ENCODE measurements at regions not wholly inside any gene's neighbourhood (a gene's known extent, or its start where the extent isn't known, plus 50 kb on each side); places are given as distances from the start of the nearest gene placed in this dataset.
A peak's percentile ranks its signal among the peaks of the same experiment; 100 is the strongest.

DNA sequence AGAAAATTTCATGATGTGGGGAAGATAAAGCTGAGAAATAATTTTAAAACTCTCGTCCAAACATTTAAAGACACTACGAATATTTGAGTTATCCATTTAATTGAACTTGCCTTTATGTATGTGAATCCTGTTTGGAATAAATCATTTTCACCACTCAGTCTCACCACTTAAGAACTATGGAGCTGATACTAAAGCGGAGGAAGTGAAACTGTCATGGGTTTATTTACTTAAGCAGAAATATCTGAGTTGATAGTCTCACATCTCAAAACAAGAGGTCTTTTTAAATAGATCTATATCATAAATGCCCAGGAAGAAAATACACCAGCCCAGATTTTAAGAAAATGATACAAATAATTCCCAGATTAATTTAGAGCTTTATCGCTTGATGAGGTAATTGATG, 532.4 kb downstream of the ZNF804A start:
- Mint-ChIP-seq H3K9me3 (peaks cover 3% of the 10 kb centered on the region), H3K27me3 (no peaks in the 10 kb centered on the region), H3K4me3 (no peak overlapping the region), H3K27ac (no peak overlapping the region), H3K4me1 (no peaks in the 10 kb centered on the region), H3K36me3 (no peaks in the 10 kb centered on the region)
- ATAC-seq = no peak

DNA sequence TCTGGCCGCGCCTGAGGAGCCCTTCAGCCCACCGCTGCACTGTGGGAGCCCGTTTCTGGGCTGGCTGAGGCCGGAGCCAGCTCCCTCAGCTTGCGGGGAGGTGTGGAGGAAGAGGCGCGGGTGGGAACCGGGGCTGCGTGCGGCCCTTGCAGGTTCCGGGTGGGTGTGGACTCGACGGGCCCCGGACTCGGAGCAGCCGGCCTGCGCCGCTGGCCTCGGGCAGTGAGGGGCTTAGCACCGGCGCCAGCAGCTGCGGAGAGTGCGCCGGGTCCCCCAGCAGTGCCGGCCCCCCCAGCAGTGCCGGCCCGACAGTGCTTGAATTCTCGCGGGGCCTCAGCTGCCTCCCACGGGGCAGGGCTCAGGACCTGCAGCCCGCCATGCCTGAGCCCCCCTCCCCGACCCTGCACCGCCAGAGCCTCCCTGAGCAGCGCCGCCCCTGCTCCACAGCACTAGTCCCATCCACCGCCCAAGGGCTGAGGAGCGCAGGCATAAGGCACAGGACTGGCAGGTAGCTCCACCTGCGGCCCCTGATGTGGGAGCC, 534.2 kb downstream of the ZNF804A start:
- Mint-ChIP-seq H3K36me3 (no peaks in the 10 kb centered on the region), H3K27me3 (no peaks in the 10 kb centered on the region), H3K4me3 (no peak overlapping the region), H3K27ac (no peak overlapping the region), H3K4me1 (no peaks in the 10 kb centered on the region), H3K9me3 (peaks cover 3% of the 10 kb centered on the region)
- ATAC-seq = peak; percentile 41

DNA sequence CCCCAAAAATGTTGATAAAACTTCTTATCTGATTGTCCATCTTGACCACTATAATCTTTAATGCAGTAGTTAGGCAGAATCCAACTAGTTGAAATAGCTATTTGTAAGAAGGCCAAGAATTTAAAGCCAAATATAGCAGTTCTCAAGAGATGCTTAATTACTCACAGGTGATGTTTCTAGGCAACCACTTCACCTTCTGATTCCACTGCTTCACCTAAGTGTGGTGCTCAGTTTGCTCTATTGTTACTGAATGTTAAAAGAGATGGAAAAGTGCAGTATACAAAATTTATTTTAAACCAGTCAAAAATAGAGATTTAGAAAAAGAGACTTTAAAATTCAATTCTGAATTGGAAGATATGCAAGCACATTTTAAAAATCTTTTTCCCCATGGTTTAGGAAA, 539.4 kb downstream of the ZNF804A start:
- H3K27ac Mint-ChIP-seq = no peak overlapping the region
- peaks cover 5% of the 10 kb centered on the region for H3K9me3 Mint-ChIP-seq
- no peaks in the 10 kb centered on the region for H3K4me1 Mint-ChIP-seq
- ATAC-seq = no peak
- H3K36me3 Mint-ChIP-seq = no peaks in the 10 kb centered on the region
- H3K4me3 Mint-ChIP-seq = no peak overlapping the region
- H3K27me3 Mint-ChIP-seq = no peaks in the 10 kb centered on the region

DNA sequence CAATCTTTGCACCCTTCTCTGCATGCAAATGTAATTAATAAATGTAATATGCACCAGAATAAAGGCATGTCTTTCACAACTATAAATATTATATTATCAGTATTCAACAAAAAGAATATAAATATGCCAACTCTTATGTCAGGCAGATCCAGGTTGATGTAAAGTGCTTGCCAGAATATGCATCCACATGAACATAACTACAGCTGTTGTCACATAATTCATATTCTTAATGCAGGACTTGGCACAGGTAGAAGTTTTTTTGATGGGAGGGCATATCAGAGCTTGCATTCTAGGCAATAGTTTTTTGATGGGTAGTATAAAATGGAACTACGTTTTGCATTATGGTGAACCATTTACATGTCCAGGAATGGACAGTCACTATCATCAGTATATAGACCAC, 544.3 kb downstream of the ZNF804A start:
- Mint-ChIP-seq H3K36me3 (no peaks in the 10 kb centered on the region), H3K4me3 (no peak overlapping the region), H3K4me1 (no peaks in the 10 kb centered on the region), H3K27me3 (no peaks in the 10 kb centered on the region), H3K27ac (no peak overlapping the region), H3K9me3 (peaks cover 5% of the 10 kb centered on the region)
- ATAC-seq = no peak

DNA sequence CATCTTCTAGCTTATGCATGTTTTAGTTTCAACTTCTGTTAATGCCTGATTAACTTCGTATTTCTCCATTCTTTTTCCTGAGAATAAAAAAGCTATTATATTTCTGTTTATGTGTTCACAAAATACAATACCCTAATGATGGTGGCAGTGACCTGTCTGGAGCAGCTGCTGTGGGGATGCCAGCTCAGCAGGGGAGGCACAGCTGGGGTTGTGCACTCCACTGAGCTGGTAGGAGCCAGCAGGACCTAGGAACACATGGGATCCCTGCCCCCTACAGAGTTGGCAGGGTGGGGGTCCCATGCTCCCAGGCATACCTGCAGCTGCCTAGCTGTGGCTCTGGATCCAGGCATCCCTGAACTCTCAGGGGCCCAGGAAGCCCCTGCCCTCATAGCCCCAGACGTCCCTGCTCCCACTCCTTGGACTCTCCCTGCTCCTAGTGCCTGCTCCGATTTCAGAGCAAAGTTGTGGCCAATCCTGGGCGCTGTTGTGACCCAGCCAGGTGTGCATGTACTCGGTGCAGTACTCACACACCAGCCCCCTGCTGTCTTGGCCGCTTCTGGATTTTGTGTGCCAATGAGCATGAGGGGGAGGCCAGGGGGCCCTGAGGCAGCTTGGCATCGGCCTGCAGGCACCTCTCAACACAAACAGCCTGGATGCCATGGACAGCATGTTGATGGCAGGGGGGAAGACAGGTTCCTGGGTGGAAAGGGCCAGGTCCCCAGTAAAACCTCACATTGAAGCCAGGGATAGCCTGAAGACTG, 546.0 kb downstream of the ZNF804A start:
- ATAC-seq = peak; percentile 53
- H3K9me3 Mint-ChIP-seq = peaks cover 5% of the 10 kb centered on the region
- H3K4me1 Mint-ChIP-seq = no peaks in the 10 kb centered on the region
- H3K36me3 Mint-ChIP-seq = no peaks in the 10 kb centered on the region
- H3K27me3 Mint-ChIP-seq = no peaks in the 10 kb centered on the region
- H3K27ac Mint-ChIP-seq = no peak overlapping the region
- no peak overlapping the region for H3K4me3 Mint-ChIP-seq

DNA sequence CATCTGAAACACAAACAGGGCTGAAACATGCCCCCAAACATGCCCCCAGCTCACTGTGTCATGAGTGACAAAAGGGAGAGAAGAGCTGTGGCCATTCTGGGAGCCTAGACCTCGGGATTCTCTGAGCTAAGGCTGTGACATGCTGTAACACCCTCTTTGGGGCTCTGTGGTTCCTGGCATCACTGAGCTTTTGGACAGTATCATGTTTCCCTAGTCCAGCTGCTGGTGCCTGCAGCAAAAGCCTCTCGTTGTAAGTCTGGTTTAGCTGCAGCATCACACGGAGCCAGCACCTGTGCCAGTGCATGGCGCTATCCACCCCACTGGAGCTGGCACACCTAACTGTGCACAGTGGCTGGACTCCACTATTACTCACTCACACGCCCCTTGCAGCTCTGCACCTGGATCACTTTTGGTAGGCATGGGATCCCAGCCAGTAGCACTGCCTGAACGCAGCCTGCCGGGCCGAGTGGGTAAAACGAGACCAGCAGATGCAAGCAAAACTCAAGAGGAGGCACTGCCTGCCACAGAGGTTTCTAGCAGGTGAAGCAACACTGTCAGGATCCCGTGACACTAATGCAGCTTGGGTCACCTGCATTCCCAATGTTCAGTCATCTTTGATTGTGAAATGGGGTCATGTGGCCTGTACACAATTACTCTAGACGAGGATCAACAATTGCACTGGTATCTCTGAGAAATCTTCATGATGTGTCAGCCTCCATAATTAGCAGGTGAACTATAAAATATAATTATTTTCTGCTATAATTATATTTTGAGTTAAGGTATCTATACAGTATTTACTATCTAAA, 547.2 kb downstream of the ZNF804A start:
- H3K27me3 Mint-ChIP-seq = no peaks in the 10 kb centered on the region
- H3K4me1 Mint-ChIP-seq = no peaks in the 10 kb centered on the region
- H3K9me3 Mint-ChIP-seq = peaks cover 3% of the 10 kb centered on the region
- H3K4me3 Mint-ChIP-seq = no peak overlapping the region
- H3K36me3 Mint-ChIP-seq = no peaks in the 10 kb centered on the region
- ATAC-seq = peak; percentile 43
- no peak overlapping the region for H3K27ac Mint-ChIP-seq

DNA sequence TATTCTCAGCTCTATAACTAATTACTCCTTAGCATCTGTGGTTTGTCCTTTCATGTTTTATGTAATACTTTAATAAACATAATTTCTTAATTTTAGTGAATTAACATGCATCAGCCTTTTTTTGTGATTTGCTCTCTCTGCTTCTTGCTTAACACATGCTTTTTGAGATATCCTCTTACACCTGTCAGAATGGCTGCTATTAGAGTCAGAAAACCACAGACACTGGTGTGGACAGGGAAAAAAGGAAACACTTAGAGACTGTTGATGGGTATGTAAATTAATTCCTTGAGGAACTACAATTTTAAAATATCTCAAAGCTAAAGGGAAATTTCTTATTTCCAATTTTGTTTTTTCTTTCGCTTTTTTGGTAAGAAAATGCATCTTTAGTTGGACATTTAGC, 549.0 kb downstream of the ZNF804A start:
- no peak overlapping the region for H3K27ac Mint-ChIP-seq

DNA sequence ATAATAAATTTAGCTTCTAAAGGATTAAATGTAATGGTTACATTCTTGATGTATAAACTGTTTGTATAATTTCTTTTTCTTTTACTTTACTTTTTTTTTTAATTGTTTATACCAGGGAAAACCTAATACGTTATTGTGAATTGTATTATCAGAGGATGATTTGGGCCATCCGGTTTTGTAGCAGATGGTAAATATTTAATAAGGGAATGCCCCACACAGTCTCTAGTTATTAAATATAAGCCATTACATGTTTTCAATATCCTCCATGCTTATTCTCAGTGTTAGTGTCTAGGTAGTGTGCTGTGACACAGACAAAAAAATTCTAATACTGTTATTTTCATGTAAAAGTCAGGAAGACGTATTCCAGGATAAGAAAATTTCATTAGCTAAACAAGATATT, 553.9 kb downstream of the ZNF804A start:
- no peak overlapping the region for H3K27ac Mint-ChIP-seq
- ATAC-seq = no peak
- no peaks in the 10 kb centered on the region for H3K36me3 Mint-ChIP-seq
- H3K27me3 Mint-ChIP-seq = no peaks in the 10 kb centered on the region
- H3K9me3 Mint-ChIP-seq = no peaks in the 10 kb centered on the region
- H3K4me1 Mint-ChIP-seq = no peaks in the 10 kb centered on the region
- H3K4me3 Mint-ChIP-seq = no peak overlapping the region

More for the DNA sequence above, 549.0 kb downstream of the ZNF804A start:
- no peaks in the 10 kb centered on the region for H3K27me3 Mint-ChIP-seq
- ATAC-seq = no peak
- H3K4me1 Mint-ChIP-seq = no peaks in the 10 kb centered on the region
- H3K36me3 Mint-ChIP-seq = no peaks in the 10 kb centered on the region
- no peaks in the 10 kb centered on the region for H3K9me3 Mint-ChIP-seq
- no peak overlapping the region for H3K4me3 Mint-ChIP-seq

DNA sequence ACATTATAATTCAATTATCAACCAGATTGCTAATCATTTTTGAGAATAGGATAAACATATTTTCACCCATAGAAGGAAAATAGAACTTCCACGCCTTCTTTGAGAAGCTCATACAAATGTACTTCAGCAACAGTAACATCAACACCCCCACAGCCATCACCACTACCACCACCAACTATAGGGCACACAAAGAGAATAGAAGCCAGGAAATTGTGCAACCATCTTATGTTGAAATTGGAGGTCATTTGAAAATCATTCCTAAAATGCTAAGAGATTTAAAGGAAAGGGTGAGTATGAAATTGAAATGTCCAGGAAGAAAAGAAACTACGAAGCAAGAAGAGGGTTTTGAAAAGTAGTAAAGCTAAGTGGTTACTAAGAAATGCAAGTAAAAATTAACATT, 563.4 kb downstream of the ZNF804A start:
- Mint-ChIP-seq H3K4me1 (no peaks in the 10 kb centered on the region), H3K27ac (no peak overlapping the region), H3K36me3 (no peaks in the 10 kb centered on the region), H3K9me3 (peaks cover 10% of the 10 kb centered on the region), H3K4me3 (no peak overlapping the region), H3K27me3 (no peaks in the 10 kb centered on the region)
- ATAC-seq = no peak

DNA sequence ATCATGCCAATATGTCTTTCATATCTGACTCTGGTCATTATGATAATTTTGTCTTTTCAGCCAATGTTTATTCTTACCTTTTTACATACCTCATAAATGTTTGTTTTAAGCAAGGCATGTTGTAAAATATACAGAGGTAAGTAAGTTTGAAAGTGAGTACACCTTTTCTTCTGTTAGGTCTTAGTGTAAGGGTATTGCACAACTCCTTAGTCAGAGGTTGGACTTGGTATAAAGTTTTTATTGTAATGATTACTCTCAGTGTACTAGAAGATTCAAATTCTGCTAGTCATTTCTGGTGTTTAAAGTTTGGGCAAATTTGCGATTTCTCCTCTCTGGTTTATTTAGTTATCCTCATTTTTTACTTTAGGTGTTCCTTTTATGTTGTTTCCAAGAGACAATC, 564.3 kb upstream of the FSIP2 start:
- no peak overlapping the region for H3K4me3 Mint-ChIP-seq
- ATAC-seq = no peak
- no peaks in the 10 kb centered on the region for H3K27me3 Mint-ChIP-seq
- H3K36me3 Mint-ChIP-seq = no peaks in the 10 kb centered on the region
- no peaks in the 10 kb centered on the region for H3K4me1 Mint-ChIP-seq
- H3K9me3 Mint-ChIP-seq = peaks cover 2% of the 10 kb centered on the region
- H3K27ac Mint-ChIP-seq = no peak overlapping the region

DNA sequence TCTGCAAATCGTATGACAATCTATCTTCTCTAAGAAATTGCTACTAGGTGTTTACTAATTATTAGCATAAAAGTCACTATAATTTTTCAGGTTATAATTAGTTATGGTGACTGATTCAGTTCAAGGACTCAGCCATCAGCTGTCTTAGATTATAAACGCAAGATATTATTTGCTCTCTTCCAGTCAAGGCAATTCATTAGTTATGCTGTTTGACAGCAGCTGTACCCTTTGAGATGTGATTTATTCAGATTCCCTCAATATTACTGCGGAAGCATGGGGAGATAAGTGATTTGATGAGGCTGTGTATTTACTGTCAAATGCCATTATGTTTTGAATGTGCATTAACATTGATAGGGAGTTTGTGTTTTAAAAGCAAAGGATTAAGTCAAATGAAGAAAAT, 558.9 kb upstream of the FSIP2 start:
- Mint-ChIP-seq H3K27ac (no peak overlapping the region), H3K9me3 (no peaks in the 10 kb centered on the region), H3K4me3 (no peak overlapping the region), H3K27me3 (no peaks in the 10 kb centered on the region), H3K4me1 (no peaks in the 10 kb centered on the region), H3K36me3 (no peaks in the 10 kb centered on the region)
- ATAC-seq = no peak

DNA sequence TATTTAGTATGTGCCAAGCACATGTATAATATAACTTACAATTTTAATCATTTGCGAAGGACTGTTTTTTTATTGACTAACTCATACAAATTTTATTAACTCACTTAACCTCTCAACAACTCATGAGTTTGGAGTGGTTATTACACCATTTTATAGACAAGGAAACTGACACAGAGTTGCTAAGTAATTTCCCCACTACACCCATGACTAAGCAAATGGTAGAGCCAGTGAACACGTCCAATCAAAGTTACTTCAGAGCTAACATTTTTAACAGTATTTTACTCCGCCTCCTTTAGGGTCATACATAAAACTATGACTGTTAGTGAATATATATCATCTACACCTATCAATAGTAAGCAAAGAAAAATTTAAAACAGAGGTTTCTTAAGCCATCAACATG, 556.7 kb upstream of the FSIP2 start:
- ATAC-seq = no peak
- Mint-ChIP-seq H3K36me3 (no peaks in the 10 kb centered on the region), H3K4me3 (no peak overlapping the region), H3K9me3 (no peaks in the 10 kb centered on the region), H3K27ac (no peak overlapping the region), H3K4me1 (no peaks in the 10 kb centered on the region), H3K27me3 (no peaks in the 10 kb centered on the region)

DNA sequence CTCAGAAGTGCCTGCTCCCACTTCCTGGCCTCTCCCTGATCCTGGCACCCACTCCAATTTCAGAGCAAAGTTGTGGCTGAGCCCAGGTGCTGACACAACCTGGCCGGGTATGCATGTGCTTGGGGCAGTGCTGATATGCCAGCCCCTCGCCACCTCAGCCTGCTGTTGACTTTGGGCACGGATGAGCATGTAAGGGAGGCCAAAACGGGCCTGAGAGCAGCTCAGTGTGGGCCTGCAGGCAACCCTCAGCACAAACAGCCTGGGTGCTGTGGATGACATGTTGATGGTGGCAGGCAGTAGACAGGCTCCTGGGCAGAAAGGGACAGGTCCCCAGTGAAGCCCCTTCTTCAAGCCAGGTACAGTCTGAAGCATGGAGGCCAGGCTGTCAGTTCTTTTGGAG, 553.6 kb upstream of the FSIP2 start:
- peak; percentile 18 for ATAC-seq
- Mint-ChIP-seq H3K4me3 (no peak overlapping the region), H3K27ac (no peak overlapping the region), H3K27me3 (no peaks in the 10 kb centered on the region), H3K9me3 (no peaks in the 10 kb centered on the region), H3K36me3 (no peaks in the 10 kb centered on the region), H3K4me1 (no peaks in the 10 kb centered on the region)

DNA sequence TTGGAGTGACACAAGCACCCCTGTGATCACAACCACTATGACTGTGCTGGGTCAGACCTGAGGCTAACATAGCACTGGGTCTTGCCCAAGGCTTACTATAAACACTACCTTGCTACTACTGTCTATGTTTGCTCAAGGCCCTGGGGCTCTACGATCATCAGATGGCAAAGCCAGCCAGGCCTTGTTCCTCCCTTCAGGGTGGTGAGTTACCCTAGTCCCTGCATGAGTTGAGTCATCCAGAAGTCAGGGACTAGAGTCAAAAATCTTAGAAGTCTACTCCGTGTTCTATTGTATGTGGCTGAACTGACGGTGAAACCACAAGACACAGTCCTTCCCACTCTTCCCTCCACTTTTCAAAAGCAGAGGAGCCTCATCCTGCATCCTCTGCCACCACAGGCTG, 551.2 kb upstream of the FSIP2 start:
- Mint-ChIP-seq H3K4me1 (no peaks in the 10 kb centered on the region), H3K4me3 (no peak overlapping the region), H3K9me3 (no peaks in the 10 kb centered on the region), H3K27ac (no peak overlapping the region), H3K27me3 (no peaks in the 10 kb centered on the region), H3K36me3 (no peaks in the 10 kb centered on the region)
- ATAC-seq = peak; percentile 51

DNA sequence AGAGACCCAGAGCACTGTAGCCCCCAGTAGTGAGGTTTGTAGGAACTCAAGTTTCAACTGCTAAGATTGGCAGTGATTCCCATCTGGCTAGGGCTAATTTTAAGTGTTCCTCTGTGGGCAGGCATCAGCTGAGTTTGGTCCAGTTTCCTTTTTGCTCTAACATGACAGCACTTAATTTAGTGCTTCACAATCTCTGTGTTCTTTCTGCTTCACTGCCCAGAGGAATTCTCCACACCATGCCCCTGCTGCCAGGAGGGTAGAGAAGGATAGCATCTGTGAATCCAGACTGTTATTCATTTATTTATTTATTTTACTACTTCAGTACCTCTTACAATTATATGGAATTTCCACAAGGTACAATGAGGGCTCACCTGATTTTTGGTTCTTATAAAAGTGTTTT, 549.9 kb upstream of the FSIP2 start:
- no peak overlapping the region for H3K27ac Mint-ChIP-seq
- H3K36me3 Mint-ChIP-seq = no peaks in the 10 kb centered on the region
- no peaks in the 10 kb centered on the region for H3K27me3 Mint-ChIP-seq
- no peaks in the 10 kb centered on the region for H3K4me1 Mint-ChIP-seq
- no peak for ATAC-seq
- H3K9me3 Mint-ChIP-seq = no peaks in the 10 kb centered on the region
- no peak overlapping the region for H3K4me3 Mint-ChIP-seq

DNA sequence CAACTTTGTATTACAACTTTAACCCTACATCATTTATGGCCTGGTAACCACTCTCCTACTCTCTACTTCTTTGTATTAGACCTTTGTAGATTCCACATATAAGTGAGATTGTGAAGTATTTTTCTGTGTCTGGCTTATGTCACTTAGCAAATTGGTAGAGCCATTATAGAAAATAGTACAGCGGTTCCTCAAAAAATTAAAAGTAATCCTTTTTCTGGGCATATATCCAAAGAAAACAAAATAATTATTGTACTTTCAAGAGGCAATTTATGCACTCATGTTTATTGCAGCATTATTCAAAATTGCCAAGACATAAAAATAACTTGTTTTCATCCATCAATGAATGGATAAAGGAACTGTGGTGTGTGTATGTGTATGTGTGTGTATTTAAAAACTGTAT, 537.5 kb upstream of the FSIP2 start:
- Mint-ChIP-seq H3K27me3 (no peaks in the 10 kb centered on the region), H3K27ac (no peak overlapping the region), H3K9me3 (peaks cover 3% of the 10 kb centered on the region), H3K36me3 (no peaks in the 10 kb centered on the region), H3K4me3 (no peak overlapping the region), H3K4me1 (no peaks in the 10 kb centered on the region)
- ATAC-seq = no peak

Data from stimulated activated memory B cell treated with anti-CD40 and anti-IgM and Interleukin-4, amounts not matched to agents 10 μg/mL and 1 μg/mL and 100 μg/mL, for 72 hours (primary cell).